ENCODE measurements at regions not wholly inside any gene's neighbourhood (a gene's known extent, or its start where the extent isn't known, plus 50 kb on each side); places are given as distances from the start of the nearest gene placed in this dataset.

GRCh38 chr21:35583566-35584216 is 476.6 kb downstream of the SETD4 start:
- Mint-ChIP-seq H3K27ac (no peak overlapping the region), H3K9me3 (no peaks in the 10 kb centered on the region), H3K27me3 (peaks cover 5 to 9% of the 10 kb centered on the region in 2 donors), H3K4me3 (no peak overlapping the region), H3K36me3 (no peaks in the 10 kb centered on the region), H3K4me1 (peaks cover 8 to 21% of the 10 kb centered on the region in 2 donors)
- DNase-seq (no peak), ATAC-seq (replicated peaks) (no peak)

GRCh38 chr21:35582731-35583130 is 477.6 kb downstream of the SETD4 start:
- DNase-seq (no peak), ATAC-seq (replicated peaks) (peak; percentile 46 to 59)
- no peak overlapping the region for H3K4me3 Mint-ChIP-seq
- no peak overlapping the region for H3K27ac Mint-ChIP-seq
- peaks cover 8 to 21% of the 10 kb centered on the region in 2 donors for H3K4me1 Mint-ChIP-seq
- H3K36me3 Mint-ChIP-seq = no peaks in the 10 kb centered on the region
- H3K9me3 Mint-ChIP-seq = no peaks in the 10 kb centered on the region
- peaks cover 1 to 8% of the 10 kb centered on the region in 2 donors for H3K27me3 Mint-ChIP-seq

- DNase-seq (no peak), ATAC-seq (replicated peaks) (no peak)
- Mint-ChIP-seq H3K36me3 (no peaks in the 10 kb centered on the region), H3K4me3 (no peak overlapping the region), H3K27me3 (no peaks in the 10 kb centered on the region), H3K9me3 (no peaks in the 10 kb centered on the region), H3K27ac (no peak overlapping the region), H3K4me1 (peaks cover 8 to 21% of the 10 kb centered on the region in 2 donors)
Observed at GRCh38 chr21:35581640-35582039, 478.7 kb downstream of the SETD4 start.

GRCh38 chr21:35579520-35580293 is 480.6 kb downstream of the SETD4 start:
- Mint-ChIP-seq H3K4me3 (no peak overlapping the region), H3K27me3 (peaks cover 7 to 9% of the 10 kb centered on the region in 2 donors), H3K36me3 (no peaks in the 10 kb centered on the region), H3K27ac (no peak overlapping the region), H3K9me3 (no peaks in the 10 kb centered on the region), H3K4me1 (peaks cover 8 to 16% of the 10 kb centered on the region in 2 donors)
- DNase-seq = no peak
- ATAC-seq (replicated peaks) = no peak

- no peak overlapping the region for H3K27ac Mint-ChIP-seq
- no peaks in the 10 kb centered on the region for H3K36me3 Mint-ChIP-seq
- DNase-seq (no peak), ATAC-seq (replicated peaks) (no peak)
- peaks cover 8 to 16% of the 10 kb centered on the region in 2 donors for H3K4me1 Mint-ChIP-seq
- no peaks in the 10 kb centered on the region for H3K9me3 Mint-ChIP-seq
- H3K4me3 Mint-ChIP-seq = no peak overlapping the region
- H3K27me3 Mint-ChIP-seq = peaks cover 7 to 9% of the 10 kb centered on the region in 2 donors
Observed at GRCh38 chr21:35578831-35579471, 481.4 kb downstream of the SETD4 start.

GRCh38 chr21:35578347-35578782 is 482.0 kb downstream of the SETD4 start:
- H3K4me1 Mint-ChIP-seq = peaks cover 8 to 16% of the 10 kb centered on the region in 2 donors
- no peak overlapping the region for H3K27ac Mint-ChIP-seq
- H3K36me3 Mint-ChIP-seq = no peaks in the 10 kb centered on the region
- peaks cover 7 to 9% of the 10 kb centered on the region in 2 donors for H3K27me3 Mint-ChIP-seq
- no peaks in the 10 kb centered on the region for H3K9me3 Mint-ChIP-seq
- no peak for ATAC-seq (replicated peaks)
- no peak overlapping the region for H3K4me3 Mint-ChIP-seq
- no peak for DNase-seq

GRCh38 chr21:35575280-35575915 is 484.9 kb downstream of the SETD4 start:
- Mint-ChIP-seq H3K9me3 (no peaks in the 10 kb centered on the region), H3K36me3 (no peaks in the 10 kb centered on the region), H3K4me1 (no peaks in the 10 kb centered on the region), H3K4me3 (no peak overlapping the region), H3K27me3 (peaks cover 7 to 9% of the 10 kb centered on the region in 2 donors), H3K27ac (no peak overlapping the region)
- ATAC-seq (replicated peaks) (no peak), DNase-seq (no peak)

- no peak for ATAC-seq (replicated peaks)
- Mint-ChIP-seq H3K27ac (no peak overlapping the region), H3K4me1 (no peaks in the 10 kb centered on the region), H3K36me3 (no peaks in the 10 kb centered on the region), H3K27me3 (peaks cover 7 to 9% of the 10 kb centered on the region in 2 donors), H3K9me3 (no peaks in the 10 kb centered on the region), H3K4me3 (no peak overlapping the region)
- no peak for DNase-seq
Observed at GRCh38 chr21:35573472-35574374, 486.6 kb downstream of the SETD4 start.

- Mint-ChIP-seq H3K9me3 (peaks cover 2 to 3% of the 10 kb centered on the region in 2 donors), H3K27ac (no peak overlapping the region), H3K4me1 (no peaks in the 10 kb centered on the region), H3K27me3 (peaks cover 7 to 9% of the 10 kb centered on the region in 2 donors), H3K36me3 (no peaks in the 10 kb centered on the region), H3K4me3 (no peak overlapping the region)
- ATAC-seq (replicated peaks) (no peak), DNase-seq (no peak)
Observed at GRCh38 chr21:35571910-35572309, 488.4 kb downstream of the SETD4 start.

- no peaks in the 10 kb centered on the region for H3K36me3 Mint-ChIP-seq
- peaks cover 2 to 3% of the 10 kb centered on the region in 2 donors for H3K9me3 Mint-ChIP-seq
- ATAC-seq (replicated peaks) = no peak
- no peaks in the 10 kb centered on the region for H3K4me1 Mint-ChIP-seq
- DNase-seq = no peak
- H3K27ac Mint-ChIP-seq = no peak overlapping the region
- no peak overlapping the region for H3K4me3 Mint-ChIP-seq
- peaks cover 0 to 8% of the 10 kb centered on the region in 2 donors for H3K27me3 Mint-ChIP-seq
Observed at GRCh38 chr21:35568643-35569042, 491.7 kb downstream of the SETD4 start.

- ATAC-seq (replicated peaks) = no peak
- no peak overlapping the region for H3K4me3 Mint-ChIP-seq
Observed at GRCh38 chr21:35566874-35567273, 493.5 kb downstream of the SETD4 start.

GRCh38 chr21:35565204-35565611 is 495.1 kb downstream of the SETD4 start:
- H3K27me3 Mint-ChIP-seq = peaks cover 0 to 8% of the 10 kb centered on the region in 2 donors
- no peak overlapping the region for H3K4me3 Mint-ChIP-seq
- no peaks in the 10 kb centered on the region for H3K4me1 Mint-ChIP-seq
- DNase-seq (no peak), ATAC-seq (replicated peaks) (no peak)
- H3K27ac Mint-ChIP-seq = no peak overlapping the region
- H3K36me3 Mint-ChIP-seq = no peaks in the 10 kb centered on the region
- peaks cover 2 to 3% of the 10 kb centered on the region in 2 donors for H3K9me3 Mint-ChIP-seq

More at GRCh38 chr21:35566874-35567273, 493.5 kb downstream of the SETD4 start:
- Mint-ChIP-seq H3K4me1 (no peaks in the 10 kb centered on the region), H3K36me3 (no peaks in the 10 kb centered on the region), H3K9me3 (peaks cover 2 to 3% of the 10 kb centered on the region in 2 donors), H3K27me3 (peaks cover 0 to 8% of the 10 kb centered on the region in 2 donors), H3K27ac (no peak overlapping the region)
- no peak for DNase-seq

- DNase-seq (no peak), ATAC-seq (replicated peaks) (no peak)
- Mint-ChIP-seq H3K4me3 (no peak overlapping the region), H3K4me1 (no peaks in the 10 kb centered on the region), H3K36me3 (no peaks in the 10 kb centered on the region), H3K9me3 (peaks cover 2 to 3% of the 10 kb centered on the region in 2 donors), H3K27ac (no peak overlapping the region), H3K27me3 (peaks cover 0 to 8% of the 10 kb centered on the region in 2 donors)
Observed at GRCh38 chr21:35563885-35564451, 496.4 kb downstream of the SETD4 start.

Data from stimulated activated naive B cell treated with anti-CD40 and anti-IgM and Interleukin-4, amounts not matched to agents 10 μg/mL and 1 μg/mL and 100 μg/mL, for 72 hours (primary cell).